SKM-1 treated with dmso at 0.1 percent for 144 hours (cell line): ENCODE measurements at regions not wholly inside any gene's neighbourhood (a gene's known extent, or its start where the extent isn't known, plus 50 kb on each side); places are given as distances from the start of the nearest gene placed in this dataset.
A peak's percentile ranks its signal among the peaks of the same experiment; 100 is the strongest.

Experiments
- DNase-seq: peaks from one replicate; lab custom pipeline; 2025; ENCODE audit not compliant: unreplicated experiment; lab: John Stamatoyannopoulos, UW

- DNase-seq: no peak
Observed at GRCh38 chr6:110033101-110033500, 55.0 kb downstream of the GPR6 start.

- no peak for DNase-seq
Observed at GRCh38 chr6:110033749-110034666, 55.9 kb downstream of the GPR6 start.

GRCh38 chr6:110034667-110035036, 56.5 kb downstream of the GPR6 start:
- no peak for DNase-seq

- no peak for DNase-seq
Observed at GRCh38 chr6:110035321-110035720, 57.2 kb downstream of the GPR6 start.

- no peak for DNase-seq
Observed at GRCh38 chr6:110036408-110037302, 58.5 kb downstream of the GPR6 start.

- DNase-seq: no peak
Observed at GRCh38 chr6:110037726-110038295, 59.7 kb downstream of the GPR6 start.

- peak; percentile 87 for DNase-seq
Observed at GRCh38 chr6:110039364-110039980, 61.4 kb downstream of the GPR6 start.

GRCh38 chr6:110039981-110040383, 61.9 kb downstream of the GPR6 start:
- peak; percentile 61 for DNase-seq

- DNase-seq: no peak
Observed at GRCh38 chr6:110040716-110041115, 62.6 kb downstream of the GPR6 start.

GRCh38 chr6:110041126-110041525, 63.0 kb downstream of the GPR6 start:
- DNase-seq: no peak

- DNase-seq: no peak
Observed at GRCh38 chr6:110041830-110042229, 63.7 kb downstream of the GPR6 start.

GRCh38 chr6:110042670-110043296, 64.7 kb downstream of the GPR6 start:
- no peak for DNase-seq

- no peak for DNase-seq
Observed at GRCh38 chr6:110043366-110043994, 65.4 kb downstream of the GPR6 start.

GRCh38 chr6:110044096-110044495, 66.0 kb downstream of the GPR6 start:
- DNase-seq: no peak

- DNase-seq: no peak
Observed at GRCh38 chr6:110044622-110045021, 66.5 kb downstream of the GPR6 start.

- no peak for DNase-seq
Observed at GRCh38 chr6:110048221-110048875, 70.2 kb downstream of the GPR6 start.

GRCh38 chr6:110049696-110050439, 71.8 kb downstream of the GPR6 start:
- DNase-seq: no peak
